Adrenal gland (tissue), 9 donors: ENCODE measurements at regions not wholly inside any gene's neighbourhood (a gene's known extent, or its start where the extent isn't known, plus 50 kb on each side); places are given as distances from the start of the nearest gene placed in this dataset.

Experiments
- DNase-seq, 7 donors: peaks; one replicate each; pipeline ENCODE4 v3.0.0-alpha.2; 2019 to 2020
- H3K27ac ChIP-seq, 5 donors: fragments of 200-600 bp; sonication (generic) in 4 of 5; 1 replicate in 3 of 5; 2 replicates in 2 of 5; pipeline versions ENCODE4 v1.5.1 to v1.8.0; 2016 to 2020; ENCODE audit warnings: mild to moderate bottlenecking in 1 of 5
- H3K27me3 ChIP-seq: fragments of 200-600 bp; 2 replicates; pipeline ENCODE4 v1.8.0; 2021
- H3K36me3 ChIP-seq, 2 donors: fragments of 200-600 bp; replicated peaks in 1 of 2; 1 replicate in 1 of 2; 2 replicates in 1 of 2; pipeline versions ENCODE4 v1.5.1 to v1.8.0; 2018 to 2022
- H3K4me1 ChIP-seq, 2 donors: fragments of 200-600 bp; replicated peaks in 1 of 2; 1 replicate in 1 of 2; 2 replicates in 1 of 2; pipeline versions ENCODE4 v1.5.1 to v1.8.0; 2018 to 2021
- H3K4me3 ChIP-seq, 4 donors: fragments of 200-600 bp; sonication (generic) in 3 of 4; one replicate each; pipeline ENCODE4 v1.5.1; 2016 to 2018
- H3K9me3 ChIP-seq, 3 donors: fragments of 200-600 bp; sonication (generic) in 1 of 3; replicated peaks in 1 of 3; 1 replicate in 2 of 3; 2 replicates in 1 of 3; pipeline versions ENCODE4 v1.5.1 to v1.8.0; 2016 to 2021
- CTCF ChIP-seq, 6 experiments: fragments of 450-650 bp in 4 of 6; fragments of 200-600 bp in 2 of 6; sonication (generic) in 1 of 6; IDR thresholded peaks; 1 replicate in 5 of 6; 2 replicates in 1 of 6; pipeline versions ENCODE4 v1.5.1 to v1.8.0; 2016 to 2021; ENCODE audit warnings: antibody characterized with exemption in 6 of 6, mild to moderate bottlenecking in 2 of 6, moderate library complexity in 1 of 6
- POLR2A ChIP-seq, 2 donors: fragments of 450-650 bp; IDR thresholded peaks; one replicate each; pipeline ENCODE4 v1.6.1; 2017; ENCODE audit warnings: antibody characterized with exemption in 2 of 2, mild to moderate bottlenecking in 2 of 2, moderate library complexity in 1 of 2
- WGBS, 4 donors: extraction: QIAGEN DNeasy Blood & Tissue Kit in 2 of 4; methylation state at CpG; one replicate each; pipeline versions ENCODE4 v1.1.5 to v1.1.7; 2013 to 2017; 5-methylcytosine and 5-hydroxymethylcytosine counted together
- intact Hi-C, 2 donors: fragments of 100-400 bp; cut with DNase I; formaldehyde crosslinking; loops; one replicate each; pipeline versions ENCODE4 v1.14.1 to v1.15.0; 2022 to 2023
- donor health status: healthy with polysubstance abuse.
- donor health status: Bipolar disorder and iron deficiency.
- donor health status: DM: yes; HTN: yes; CAD: no.
- donor health status: DM: no; HTN: no; CAD: no.
- donor health status: DM: no; HTN: no; CAD: no.

- Histone ChIP-seq H3K9me3 (no peaks in the 10 kb centered on the region), H3K4me1 (no peaks in the 10 kb centered on the region), H3K27ac (no peak overlapping the region), H3K27me3 (peaks cover 25% of the 10 kb centered on the region), H3K4me3 (no peak overlapping the region), H3K36me3 (no peaks in the 10 kb centered on the region)
- intact Hi-C loops, result no loop called here
- TF ChIP-seq CTCF (IDR thresholded peaks at IDR 0.05) (no peak), POLR2A (IDR thresholded peaks at IDR 0.05) (no peak)
- WGBS, 4 donors, result 68 to 90% (median 75%) methylated on average over 5 to 6 of the region's 6 CpGs
- no peak for DNase-seq
These were observed 134.0 kb upstream of the PJA1 start for GRCh38 chrX:69299285-69299684.

GRCh38 chrX:69298466-69299140 is 133.3 kb upstream of the PJA1 start:
- Histone ChIP-seq H3K9me3 (no peaks in the 10 kb centered on the region), H3K27ac (no peak overlapping the region), H3K36me3 (no peaks in the 10 kb centered on the region), H3K4me3 (no peak overlapping the region), H3K27me3 (peaks cover 18% of the 10 kb centered on the region), H3K4me1 (no peaks in the 10 kb centered on the region)
- no peak for TF ChIP-seq CTCF (IDR thresholded peaks at IDR 0.05)
- no peak for TF ChIP-seq POLR2A (IDR thresholded peaks at IDR 0.05)
- intact Hi-C loops, result no loop called here
- DNase-seq, result no peak
- WGBS, 4 donors, result 75 to 87% (median 81%) methylated on average over 5 of the region's 5 CpGs

GRCh38 chrX:69297506-69297905 is 132.3 kb upstream of the PJA1 start:
- DNase-seq, result no peak
- no peak overlapping the region for H3K4me3 ChIP-seq
- WGBS, 4 donors, result 61 to 79% (median 65%) methylated on average over 3 to 5 of the region's 5 CpGs
- H3K9me3 ChIP-seq, result no peaks in the 10 kb centered on the region
- intact Hi-C loops, result no loop called here
- TF ChIP-seq POLR2A (IDR thresholded peaks at IDR 0.05), result no peak
- no peak for TF ChIP-seq CTCF (IDR thresholded peaks at IDR 0.05)
- no peak overlapping the region for H3K27ac ChIP-seq
- H3K27me3 ChIP-seq, result peaks cover 9% of the 10 kb centered on the region
- H3K36me3 ChIP-seq, result no peaks in the 10 kb centered on the region
- H3K4me1 ChIP-seq, result no peaks in the 10 kb centered on the region

- intact Hi-C loops, result no loop called here
- H3K36me3 ChIP-seq, result no peaks in the 10 kb centered on the region
- H3K27me3 ChIP-seq, result peaks cover 13% of the 10 kb centered on the region
- H3K27ac ChIP-seq, result no peak overlapping the region
- TF ChIP-seq POLR2A (IDR thresholded peaks at IDR 0.05) (no peak), CTCF (IDR thresholded peaks at IDR 0.05) (no peak)
- no peak for DNase-seq
- H3K4me1 ChIP-seq, result no peaks in the 10 kb centered on the region
- no peaks in the 10 kb centered on the region for H3K9me3 ChIP-seq
- 63 to 78% (median 69%) methylated on average over 5 of the region's 5 CpGs for WGBS, 4 donors
- no peak overlapping the region for H3K4me3 ChIP-seq
These were observed 128.7 kb upstream of the PJA1 start for GRCh38 chrX:69293776-69294601.
